H1 (cell line): ENCODE measurements at regions not wholly inside any gene's neighbourhood (a gene's known extent, or its start where the extent isn't known, plus 50 kb on each side); places are given as distances from the start of the nearest gene placed in this dataset.

Experiments
- BACH1 ChIP-seq: IDR thresholded peaks from 2 replicates; pipeline ENCODE4 v1.6.1; 2012; ENCODE audit warnings: low read length, improper control_type of control experiment
- CBX8 ChIP-seq: fragments of 300-800, 300-1000 bp; sonication (generic); IDR thresholded peaks from 2 replicates; pipeline ENCODE4 v1.7.1; 2016; ENCODE audit warnings: low read depth, low read length, borderline replicate concordance
- CEBPB ChIP-seq: IDR thresholded peaks from 2 replicates; pipeline ENCODE4 v1.6.1; 2012; ENCODE audit warnings: low read depth, low read length
- CTCF ChIP-seq, 3 experiments: IDR thresholded peaks; 1 replicate in 2 of 3; 2 replicates in 1 of 3; pipeline versions ENCODE4 v1.5.1 to v1.6.1; 2011; ENCODE audit warnings: low read length in 3 of 3, mild to moderate bottlenecking in 3 of 3, inconsistent platforms in 2 of 3, low read depth in 1 of 3, moderate library complexity in 1 of 3; ENCODE audit not compliant: insufficient read depth in 1 of 3; ENCODE audit errors: control extremely low read depth in 1 of 3
- EZH2 ChIP-seq: fragments of 200-600 bp; sonication (generic); IDR thresholded peaks from 2 replicates; pipeline ENCODE4 v1.7.1; 2012; ENCODE audit warnings: low read depth, mild to moderate bottlenecking, moderate library complexity, low read length, inconsistent platforms; ENCODE audit not compliant: severe bottlenecking
- MAX ChIP-seq: IDR thresholded peaks from 2 replicates; pipeline ENCODE4 v1.6.1; 2012; ENCODE audit warnings: inconsistent platforms
- POLR2A ChIP-seq, 2 experiments: IDR thresholded peaks; 1 replicate in 1 of 2; 2 replicates in 1 of 2; pipeline ENCODE4 v1.6.1; 2011; ENCODE audit warnings: low read depth in 2 of 2, low read length in 2 of 2, mild to moderate bottlenecking in 2 of 2; ENCODE audit errors: control extremely low read depth in 1 of 2
- ZNF274 ChIP-seq: IDR thresholded peaks from 2 replicates; pipeline ENCODE4 v1.7.0; 2012; ENCODE audit warnings: low read length, borderline replicate concordance; ENCODE audit errors: extremely low read depth

GRCh38 chr7:131190581-131190980 lies 137.1 kb upstream of the MKLN1 start:
- TF ChIP-seq MAX (no peak), CTCF (IDR thresholded peaks at IDR 0.05; ENCODE audit: control extremely low read depth in 1 of 3, insufficient read depth in 1 of 3, low read depth in 1 of 3, low read length in 3 of 3) (no peak), POLR2A (IDR thresholded peaks at IDR 0.05; ENCODE audit: control extremely low read depth in 1 of 2, low read depth in 2 of 2, low read length in 2 of 2) (no peak), BACH1 (no peak), CEBPB (no peak), ZNF274 (no peak), CBX8 (no peak), EZH2 (no peak)
